HL-60 (cell line): ENCODE measurements at regions not wholly inside any gene's neighbourhood (a gene's known extent, or its start where the extent isn't known, plus 50 kb on each side); places are given as distances from the start of the nearest gene placed in this dataset.

Source experiments
- DNase-seq, 2 experiments: peaks; one replicate each; pipeline ENCODE4 v3.0.0-alpha.2; 2010 to 2020; ENCODE audit warnings: low read depth in 1 of 2, low spot score in 1 of 2
- H3K27ac ChIP-seq: fragments of 250-450 bp; sonication (Bioruptor Pico); replicated peaks from 2 replicates; pipeline ENCODE4 v1.5.1; 2020; ENCODE audit warnings: mild to moderate bottlenecking, moderate library complexity
- H3K27me3 ChIP-seq: fragments of 250-450 bp; sonication (Bioruptor Pico); 2 replicates; pipeline ENCODE4 v1.5.1; 2021; ENCODE audit warnings: mild to moderate bottlenecking, moderate library complexity; ENCODE audit not compliant: insufficient read depth, poor library complexity, severe bottlenecking
- H3K4me3 ChIP-seq: replicated peaks from 2 replicates; pipeline ENCODE4 v1.5.1; 2011; ENCODE audit warnings: mild to moderate bottlenecking, control low read depth, low read length; ENCODE audit not compliant: insufficient read depth
- CTCF ChIP-seq: IDR thresholded peaks from one replicate; pipeline ENCODE4 v1.5.1; 2011; ENCODE audit warnings: low read length, control low read depth, inconsistent platforms; ENCODE audit not compliant: insufficient read depth
- GABPA ChIP-seq: IDR thresholded peaks from 2 replicates; pipeline ENCODE4 v1.6.1; 2012; ENCODE audit warnings: low read depth
- POLR2AphosphoS5 ChIP-seq: IDR thresholded peaks from 2 replicates; pipeline ENCODE4 v1.6.1; 2012; ENCODE audit warnings: low read depth
- SPI1 ChIP-seq: IDR thresholded peaks from 2 replicates; pipeline ENCODE4 v1.6.1; 2012; ENCODE audit warnings: low read depth, mild to moderate bottlenecking, borderline replicate concordance
- TF ChIP-seq, protein P1 (sequence below): IDR thresholded peaks from 2 replicates; pipeline ENCODE4 v1.6.1; 2012; ENCODE audit warnings: low read depth; ENCODE audit not compliant: insufficient replicate concordance

DNA sequence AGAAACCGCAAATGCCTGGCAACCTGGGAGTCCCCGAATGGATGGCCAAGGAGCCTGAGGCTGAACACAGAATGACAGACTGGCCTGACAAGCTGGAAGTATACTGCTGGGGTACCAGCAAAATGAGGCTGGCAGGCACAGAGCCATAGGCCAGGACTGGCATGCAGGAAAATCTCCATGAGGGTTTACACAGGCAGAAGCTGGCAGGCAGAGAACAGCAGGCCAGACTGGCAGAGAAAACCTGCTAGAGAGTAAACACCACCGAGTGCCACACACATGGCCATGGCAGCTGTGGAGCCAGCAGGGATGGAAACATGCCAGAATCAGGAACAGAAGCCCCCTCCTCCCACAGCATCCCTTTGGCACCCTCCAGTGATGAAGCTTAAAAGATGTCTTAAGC is 63.4 kb downstream of the CRPPA start:
- DNase-seq = no peak
- no peak overlapping the region for H3K4me3 ChIP-seq
- no peaks in the 10 kb centered on the region for H3K27me3 ChIP-seq
- H3K27ac ChIP-seq = no peak overlapping the region
- no peak for TF ChIP-seq POLR2AphosphoS5
- TF ChIP-seq, protein P1, sequence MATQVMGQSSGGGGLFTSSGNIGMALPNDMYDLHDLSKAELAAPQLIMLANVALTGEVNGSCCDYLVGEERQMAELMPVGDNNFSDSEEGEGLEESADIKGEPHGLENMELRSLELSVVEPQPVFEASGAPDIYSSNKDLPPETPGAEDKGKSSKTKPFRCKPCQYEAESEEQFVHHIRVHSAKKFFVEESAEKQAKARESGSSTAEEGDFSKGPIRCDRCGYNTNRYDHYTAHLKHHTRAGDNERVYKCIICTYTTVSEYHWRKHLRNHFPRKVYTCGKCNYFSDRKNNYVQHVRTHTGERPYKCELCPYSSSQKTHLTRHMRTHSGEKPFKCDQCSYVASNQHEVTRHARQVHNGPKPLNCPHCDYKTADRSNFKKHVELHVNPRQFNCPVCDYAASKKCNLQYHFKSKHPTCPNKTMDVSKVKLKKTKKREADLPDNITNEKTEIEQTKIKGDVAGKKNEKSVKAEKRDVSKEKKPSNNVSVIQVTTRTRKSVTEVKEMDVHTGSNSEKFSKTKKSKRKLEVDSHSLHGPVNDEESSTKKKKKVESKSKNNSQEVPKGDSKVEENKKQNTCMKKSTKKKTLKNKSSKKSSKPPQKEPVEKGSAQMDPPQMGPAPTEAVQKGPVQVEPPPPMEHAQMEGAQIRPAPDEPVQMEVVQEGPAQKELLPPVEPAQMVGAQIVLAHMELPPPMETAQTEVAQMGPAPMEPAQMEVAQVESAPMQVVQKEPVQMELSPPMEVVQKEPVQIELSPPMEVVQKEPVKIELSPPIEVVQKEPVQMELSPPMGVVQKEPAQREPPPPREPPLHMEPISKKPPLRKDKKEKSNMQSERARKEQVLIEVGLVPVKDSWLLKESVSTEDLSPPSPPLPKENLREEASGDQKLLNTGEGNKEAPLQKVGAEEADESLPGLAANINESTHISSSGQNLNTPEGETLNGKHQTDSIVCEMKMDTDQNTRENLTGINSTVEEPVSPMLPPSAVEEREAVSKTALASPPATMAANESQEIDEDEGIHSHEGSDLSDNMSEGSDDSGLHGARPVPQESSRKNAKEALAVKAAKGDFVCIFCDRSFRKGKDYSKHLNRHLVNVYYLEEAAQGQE = no peak
- TF ChIP-seq SPI1 = no peak
- TF ChIP-seq GABPA = no peak

DNA sequence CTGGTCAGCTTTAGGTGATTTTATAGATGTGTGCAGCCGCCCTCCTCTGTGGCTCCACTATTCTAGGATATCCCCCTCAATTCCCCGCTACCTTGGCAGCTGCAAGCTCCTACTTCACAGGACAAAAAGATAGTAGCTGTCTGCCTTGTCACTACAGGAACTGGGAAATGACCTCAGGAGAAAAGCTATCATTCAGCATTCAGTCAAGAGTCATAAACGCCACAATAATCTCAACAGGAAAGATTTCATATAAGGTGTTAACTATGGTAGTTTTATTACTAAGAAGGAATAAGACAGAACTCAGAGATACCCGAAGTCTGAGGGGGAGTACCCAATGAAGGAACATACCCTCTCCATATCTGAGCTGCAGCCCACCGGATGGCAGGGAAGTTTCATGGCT is 63.9 kb downstream of the CRPPA start:
- DNase-seq = no peak
- TF ChIP-seq SPI1 (no peak), POLR2AphosphoS5 (no peak), GABPA (no peak), CTCF (no peak)
- TF ChIP-seq, protein P1 = no peak
- Histone ChIP-seq H3K27me3 (no peaks in the 10 kb centered on the region), H3K27ac (no peak overlapping the region), H3K4me3 (no peak overlapping the region)

DNA sequence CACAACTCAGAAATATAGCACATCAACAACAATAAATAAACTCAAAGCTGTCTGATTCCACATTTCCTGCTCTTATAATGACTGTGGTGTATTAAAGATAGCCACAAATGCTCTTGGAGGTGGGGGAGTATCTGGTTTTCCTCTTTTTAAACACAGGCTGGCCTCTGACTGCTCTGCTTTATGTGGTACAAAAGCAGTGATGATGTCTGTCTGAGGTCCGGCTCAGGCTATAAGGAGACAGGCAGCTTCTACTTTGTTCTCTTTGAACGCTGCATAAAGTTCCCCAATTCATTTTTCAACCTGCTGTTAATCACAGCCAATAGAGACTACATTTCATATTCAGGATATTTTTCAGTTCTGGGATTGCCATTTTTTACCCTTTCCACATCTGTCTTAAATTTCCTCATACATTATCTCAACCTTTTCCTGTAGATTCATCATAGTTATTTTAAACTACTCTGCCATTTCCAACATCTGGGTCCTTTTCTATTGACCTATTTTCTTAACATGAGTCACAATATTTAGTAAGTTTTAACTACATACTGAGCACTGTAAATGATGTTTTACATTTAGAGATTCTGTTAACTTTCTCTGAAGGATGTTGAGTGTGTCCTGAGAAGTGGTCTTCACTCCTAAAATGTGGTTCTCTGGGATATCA is 64.9 kb downstream of the CRPPA start:
- Histone ChIP-seq H3K27ac (no peak overlapping the region), H3K27me3 (no peaks in the 10 kb centered on the region), H3K4me3 (no peak overlapping the region)
- no peak for DNase-seq
- TF ChIP-seq POLR2AphosphoS5 (no peak), GABPA (no peak), SPI1 (no peak), CTCF (no peak)
- TF ChIP-seq, protein P1 = no peak
